Activated naive CD8-positive, alpha-beta T cell treated with anti-CD3 and anti-CD28 coated beads, Interleukin-2, amount 10 ng/mL, durations not matched to agents 7 days and 5 days (primary cell): ENCODE measurements at regions not wholly inside any gene's neighbourhood (a gene's known extent, or its start where the extent isn't known, plus 50 kb on each side); places are given as distances from the start of the nearest gene placed in this dataset.
"Not testable (repeated sequence)": the region's sequence is repeated elsewhere in the genome, so short reads cannot be mapped to it uniquely, and the experiment has no call there.

Experiments
- ATAC-seq: fragments of 150-1000 bp; cut with Tn5 transposase; one replicate; pipeline ENCODE4 v1.10.0; 2021; ENCODE audit warnings: low read depth, moderate library complexity
- POLR2A ChIA-PET: fragments of 350-600 bp; sonication (Branson Sonifier 250); formaldehyde crosslinking; loops from one replicate; lab custom pipeline; 2021; ENCODE audit warnings: antibody characterized with exemption; lab: Charles Lee
- DNase-seq: peaks from one replicate; pipeline ENCODE4 v3.0.0; 2021
- H3K27ac Mint-ChIP-seq: one replicate; pipeline ENCODE4 v1.8.0; 2022; ENCODE audit warnings: mild to moderate bottlenecking, mixed read lengths
- H3K27me3 Mint-ChIP-seq: one replicate; pipeline ENCODE4 v1.8.0; 2022; ENCODE audit warnings: mild to moderate bottlenecking, moderate library complexity, mixed read lengths
- H3K36me3 Mint-ChIP-seq: one replicate; pipeline ENCODE4 v1.8.0; 2021; ENCODE audit warnings: mild to moderate bottlenecking, mixed read lengths
- H3K4me1 Mint-ChIP-seq: one replicate; pipeline ENCODE4 v1.8.0; 2021; ENCODE audit warnings: mixed read lengths
- H3K4me3 Mint-ChIP-seq: one replicate; pipeline ENCODE4 v1.8.0; 2022; ENCODE audit warnings: mild to moderate bottlenecking, moderate library complexity, mixed read lengths
- H3K9me3 Mint-ChIP-seq: one replicate; pipeline ENCODE4 v1.8.0; 2021; ENCODE audit warnings: mixed read lengths

DNA sequence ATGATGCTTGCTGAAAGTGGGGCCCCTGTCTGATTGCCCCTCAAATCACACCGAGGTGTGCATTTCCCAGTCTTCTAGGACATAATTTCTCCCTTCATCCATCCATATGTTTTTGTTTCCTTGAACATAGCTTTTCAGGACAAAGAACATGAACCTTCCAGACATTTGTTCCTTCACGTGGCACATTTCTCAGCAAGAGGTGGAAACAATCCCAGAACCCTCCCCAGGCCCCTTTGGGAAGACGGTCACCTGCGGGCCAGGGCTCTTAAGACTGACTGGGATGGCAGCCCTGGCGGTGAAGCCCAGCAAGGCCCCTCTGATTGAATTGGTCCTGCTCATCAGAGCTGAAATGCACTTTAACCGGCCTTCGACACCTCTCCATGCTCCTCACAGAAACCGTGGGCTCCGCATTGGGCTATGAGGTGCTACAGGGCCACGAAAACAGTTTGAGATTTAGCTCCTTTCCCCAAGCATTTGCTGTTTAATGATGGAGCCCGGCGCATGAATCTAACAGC is 522.5 kb upstream of the DPP6 start:
- Mint-ChIP-seq H3K27ac (no peak overlapping the region), H3K4me3 (no peak overlapping the region), H3K9me3 (peaks cover 8% of the 10 kb centered on the region)

DNA sequence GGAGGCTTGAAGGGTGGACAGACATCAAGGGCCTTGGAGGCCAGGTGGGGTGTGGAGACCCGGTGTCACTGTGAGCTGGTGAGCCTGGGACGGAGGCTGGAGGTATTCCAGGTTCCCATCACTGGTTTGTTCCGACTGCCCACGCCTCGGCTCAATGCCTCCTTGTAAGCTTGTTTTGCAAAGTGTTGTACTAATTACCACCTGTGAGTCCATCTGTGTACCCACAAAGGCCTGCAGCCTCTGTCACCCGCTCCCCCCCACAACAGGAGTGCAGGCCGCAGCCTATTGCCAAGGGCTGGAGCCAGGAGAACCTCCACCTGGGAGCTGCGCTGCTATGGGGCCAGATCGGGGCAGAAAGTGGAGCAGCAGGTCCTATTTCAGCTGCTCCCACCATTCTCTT is 521.8 kb upstream of the DPP6 start:
- no peak for ATAC-seq
- DNase-seq: no peak
- Mint-ChIP-seq H3K9me3 (peaks cover 10% of the 10 kb centered on the region), H3K27ac (no peak overlapping the region), H3K27me3 (no peaks in the 10 kb centered on the region), H3K36me3 (no peaks in the 10 kb centered on the region), H3K4me1 (no peaks in the 10 kb centered on the region), H3K4me3 (no peak overlapping the region)
- POLR2A ChIA-PET: no interaction called here

More for the DNA sequence above, 522.5 kb upstream of the DPP6 start:
- no peaks in the 10 kb centered on the region for H3K27me3 Mint-ChIP-seq
- no peaks in the 10 kb centered on the region for H3K4me1 Mint-ChIP-seq
- ATAC-seq (no peak), DNase-seq (no peak)
- POLR2A ChIA-PET: no interaction called here
- H3K36me3 Mint-ChIP-seq: no peaks in the 10 kb centered on the region

DNA sequence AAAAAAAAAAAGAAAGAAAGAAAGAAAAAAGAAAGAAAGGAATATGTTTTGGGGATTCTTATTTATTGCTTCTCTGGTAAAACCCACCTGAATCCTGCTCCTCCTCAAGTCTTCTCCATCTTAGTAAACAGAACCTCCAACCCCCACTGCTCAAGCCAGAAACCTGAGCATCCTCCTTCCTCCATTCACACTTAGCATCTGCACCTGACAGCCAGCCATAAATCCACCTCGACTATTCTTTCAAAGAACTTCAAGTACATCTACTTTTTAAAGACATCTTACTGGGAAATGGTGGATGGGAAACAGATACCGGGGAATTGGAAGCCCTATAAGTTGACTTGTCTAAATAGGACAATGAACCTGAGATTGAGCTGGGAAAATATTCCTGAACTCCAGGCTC is 519.9 kb upstream of the DPP6 start:
- H3K36me3 Mint-ChIP-seq: no peaks in the 10 kb centered on the region
- ATAC-seq (no peak), DNase-seq (no peak)
- no peaks in the 10 kb centered on the region for H3K27me3 Mint-ChIP-seq
- POLR2A ChIA-PET: no interaction called here
- H3K4me1 Mint-ChIP-seq: no peaks in the 10 kb centered on the region
- H3K27ac Mint-ChIP-seq: no peak overlapping the region
- peaks cover 10% of the 10 kb centered on the region for H3K9me3 Mint-ChIP-seq
- no peak overlapping the region for H3K4me3 Mint-ChIP-seq

DNA sequence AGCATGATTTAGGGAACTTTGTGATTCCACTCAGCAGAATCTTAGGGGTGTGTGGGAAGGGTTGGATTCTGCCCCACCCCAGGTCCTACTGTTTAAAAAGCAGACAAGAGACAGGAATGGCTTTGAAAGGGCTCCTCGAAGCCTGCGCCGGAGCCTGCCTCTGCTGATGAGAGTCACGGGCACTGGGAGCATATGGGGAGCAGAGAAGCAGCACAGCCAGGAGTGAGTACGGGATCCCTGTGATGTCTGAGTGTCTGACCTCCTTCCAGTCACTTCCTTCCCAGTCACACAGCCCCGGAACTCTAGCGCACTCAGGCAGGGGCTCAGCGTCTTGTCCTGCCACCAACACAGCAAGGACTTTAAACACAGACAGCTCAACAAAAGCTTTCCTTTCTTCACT is 514.9 kb upstream of the DPP6 start:
- Mint-ChIP-seq H3K27ac (no peak overlapping the region), H3K4me1 (no peaks in the 10 kb centered on the region), H3K27me3 (no peaks in the 10 kb centered on the region), H3K36me3 (no peaks in the 10 kb centered on the region), H3K4me3 (no peak overlapping the region), H3K9me3 (peaks cover 5% of the 10 kb centered on the region)
- POLR2A ChIA-PET: no interaction called here
- ATAC-seq (no peak), DNase-seq (no peak)

DNA sequence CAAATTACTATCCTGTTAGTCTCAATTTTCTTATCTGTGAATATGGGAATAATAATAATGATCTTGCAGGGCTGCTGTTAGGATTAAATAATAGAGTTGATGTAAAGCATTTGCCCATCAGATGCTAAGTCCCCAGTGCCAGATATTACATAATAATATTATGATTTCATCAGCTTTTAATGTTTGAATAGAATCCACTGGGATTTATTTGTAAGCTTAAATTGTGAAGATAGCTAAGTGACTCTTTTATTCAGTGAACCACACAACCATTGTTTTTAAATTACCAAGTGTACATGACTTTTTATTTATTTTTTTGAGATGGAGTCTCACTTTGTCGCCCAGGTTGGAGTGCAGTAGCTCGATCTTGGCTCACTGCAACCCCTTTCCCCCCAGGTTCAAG is 510.3 kb upstream of the DPP6 start:
- POLR2A ChIA-PET: no interaction called here
- H3K27ac Mint-ChIP-seq: no peak overlapping the region
- no peak overlapping the region for H3K4me3 Mint-ChIP-seq
- H3K36me3 Mint-ChIP-seq: no peaks in the 10 kb centered on the region
- no peaks in the 10 kb centered on the region for H3K4me1 Mint-ChIP-seq
- DNase-seq (no peak), ATAC-seq (no peak)
- no peaks in the 10 kb centered on the region for H3K9me3 Mint-ChIP-seq
- no peaks in the 10 kb centered on the region for H3K27me3 Mint-ChIP-seq

DNA sequence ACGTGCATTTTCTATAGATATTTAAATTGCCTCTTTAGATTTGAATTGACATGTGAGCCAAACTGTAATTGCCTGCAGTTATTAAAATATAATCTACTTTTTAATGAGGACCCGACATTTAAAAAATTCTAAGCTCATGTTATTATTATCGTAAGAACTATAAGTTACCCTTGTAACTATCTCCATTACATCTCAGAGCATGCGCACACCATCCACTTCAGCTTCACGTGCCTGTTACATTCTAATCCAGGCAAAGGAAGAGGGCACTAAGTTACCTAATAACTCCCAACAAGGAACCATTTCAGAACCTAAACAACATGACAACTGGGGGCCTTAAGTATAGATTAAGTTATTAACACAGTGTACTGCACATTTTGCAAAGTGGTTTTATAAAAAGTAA is 509.0 kb upstream of the DPP6 start:
- Mint-ChIP-seq H3K27me3 (peaks cover 2% of the 10 kb centered on the region), H3K4me3 (no peak overlapping the region), H3K27ac (no peak overlapping the region), H3K36me3 (no peaks in the 10 kb centered on the region), H3K9me3 (no peaks in the 10 kb centered on the region), H3K4me1 (no peaks in the 10 kb centered on the region)
- ATAC-seq (no peak), DNase-seq (no peak)
- POLR2A ChIA-PET: interaction anchor here (0.6 kb wide), 1 partner anchor 203 kb away, joined by 3 read pairs; no protein-coding TSS in a partner anchor

- no peaks in the 10 kb centered on the region for H3K36me3 Mint-ChIP-seq
These were observed 502.0 kb upstream of the DPP6 start for GRCh38 chr7:153550173-153550572.

GRCh38 chr7:153564391-153564790 is 487.8 kb upstream of the DPP6 start:
- no peaks in the 10 kb centered on the region for H3K36me3 Mint-ChIP-seq
- POLR2A ChIA-PET: no interaction called here
- H3K9me3 Mint-ChIP-seq: peaks cover 12% of the 10 kb centered on the region
- H3K27ac Mint-ChIP-seq: no peak overlapping the region
- no peaks in the 10 kb centered on the region for H3K4me1 Mint-ChIP-seq
- ATAC-seq: no peak
- no peak overlapping the region for H3K4me3 Mint-ChIP-seq
- DNase-seq: no peak
- no peaks in the 10 kb centered on the region for H3K27me3 Mint-ChIP-seq

More at GRCh38 chr7:153550173-153550572, 502.0 kb upstream of the DPP6 start:
- Mint-ChIP-seq H3K4me1 (no peaks in the 10 kb centered on the region), H3K4me3 (no peak overlapping the region), H3K27me3 (peaks cover 2% of the 10 kb centered on the region), H3K9me3 (no peaks in the 10 kb centered on the region), H3K27ac (no peak overlapping the region)
- POLR2A ChIA-PET: no interaction called here
- ATAC-seq (no peak), DNase-seq (no peak)

DNA sequence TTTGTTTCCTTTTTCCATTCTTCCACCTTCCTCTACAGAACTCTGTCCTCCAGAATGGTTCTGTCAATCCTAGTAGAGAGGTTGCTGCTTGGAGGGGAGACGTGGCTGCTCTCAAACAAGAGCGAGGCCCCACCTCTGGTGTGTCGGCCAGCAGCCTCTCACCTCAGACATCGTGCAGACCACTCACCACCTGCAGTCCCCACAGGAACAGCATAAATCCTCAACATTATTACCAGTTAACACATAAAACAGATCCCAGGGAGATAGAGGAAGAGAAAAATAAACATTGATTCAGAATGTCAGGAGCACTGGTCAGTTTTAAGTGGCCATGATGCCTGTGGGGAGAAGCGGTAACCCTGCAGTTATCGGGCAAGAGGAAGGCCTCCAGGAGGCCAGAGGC is 485.9 kb upstream of the DPP6 start:
- no peaks in the 10 kb centered on the region for H3K36me3 Mint-ChIP-seq
- no peak overlapping the region for H3K27ac Mint-ChIP-seq
- H3K4me1 Mint-ChIP-seq: no peaks in the 10 kb centered on the region
- no peaks in the 10 kb centered on the region for H3K27me3 Mint-ChIP-seq
- ATAC-seq (no peak), DNase-seq (no peak)
- no peak overlapping the region for H3K4me3 Mint-ChIP-seq
- H3K9me3 Mint-ChIP-seq: peaks cover 20% of the 10 kb centered on the region
- POLR2A ChIA-PET: no interaction called here

- no peaks in the 10 kb centered on the region for H3K4me1 Mint-ChIP-seq
- H3K27me3 Mint-ChIP-seq: no peaks in the 10 kb centered on the region
- POLR2A ChIA-PET: no interaction called here
- DNase-seq (no peak), ATAC-seq (no peak)
- no peaks in the 10 kb centered on the region for H3K36me3 Mint-ChIP-seq
- H3K4me3 Mint-ChIP-seq: no peak overlapping the region
- no peak overlapping the region for H3K27ac Mint-ChIP-seq
- peaks cover 24% of the 10 kb centered on the region for H3K9me3 Mint-ChIP-seq
These were observed 484.8 kb upstream of the DPP6 start for GRCh38 chr7:153567426-153567825.

GRCh38 chr7:153569520-153569919 is 482.7 kb upstream of the DPP6 start:
- H3K4me1 Mint-ChIP-seq, H3K36me3 Mint-ChIP-seq, H3K27me3 Mint-ChIP-seq, H3K27ac Mint-ChIP-seq, H3K4me3 Mint-ChIP-seq, ATAC-seq, POLR2A ChIA-PET, DNase-seq: not testable (repeated sequence)
- H3K9me3 Mint-ChIP-seq: peaks cover 26% of the 10 kb centered on the region

DNA sequence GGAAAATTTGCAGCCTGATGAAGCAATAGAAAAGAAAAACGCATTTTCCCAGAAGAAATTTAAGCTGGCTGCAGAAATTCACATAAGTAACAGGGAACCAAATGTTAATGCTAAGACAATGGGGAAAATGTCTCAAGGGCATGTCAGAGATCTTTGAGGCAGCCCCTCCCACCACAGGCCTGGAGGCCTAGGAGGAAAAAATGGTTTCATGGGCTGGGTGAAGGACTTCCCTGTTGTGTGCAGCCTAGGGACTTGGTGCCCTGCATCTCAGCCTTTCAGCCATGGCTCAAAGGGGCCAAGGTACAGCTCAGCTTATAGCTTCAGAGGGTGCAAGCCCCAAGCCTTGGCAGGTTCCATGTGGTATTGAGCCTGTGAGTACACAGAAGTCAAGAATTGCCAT is 476.1 kb upstream of the DPP6 start:
- Mint-ChIP-seq H3K4me3 (no peak overlapping the region), H3K27me3 (no peaks in the 10 kb centered on the region), H3K27ac (no peak overlapping the region), H3K9me3 (peaks cover 21% of the 10 kb centered on the region), H3K4me1 (no peaks in the 10 kb centered on the region), H3K36me3 (no peaks in the 10 kb centered on the region)
- ATAC-seq (no peak), DNase-seq (no peak)
- POLR2A ChIA-PET: no interaction called here

- no peaks in the 10 kb centered on the region for H3K36me3 Mint-ChIP-seq
- H3K27me3 Mint-ChIP-seq: no peaks in the 10 kb centered on the region
- H3K27ac Mint-ChIP-seq: no peak overlapping the region
- ATAC-seq: no peak
- H3K9me3 Mint-ChIP-seq: peaks cover 17% of the 10 kb centered on the region
- DNase-seq: no peak
- POLR2A ChIA-PET: no interaction called here
- no peaks in the 10 kb centered on the region for H3K4me1 Mint-ChIP-seq
- no peak overlapping the region for H3K4me3 Mint-ChIP-seq
These were observed 470.8 kb upstream of the DPP6 start for GRCh38 chr7:153581419-153581818.

DNA sequence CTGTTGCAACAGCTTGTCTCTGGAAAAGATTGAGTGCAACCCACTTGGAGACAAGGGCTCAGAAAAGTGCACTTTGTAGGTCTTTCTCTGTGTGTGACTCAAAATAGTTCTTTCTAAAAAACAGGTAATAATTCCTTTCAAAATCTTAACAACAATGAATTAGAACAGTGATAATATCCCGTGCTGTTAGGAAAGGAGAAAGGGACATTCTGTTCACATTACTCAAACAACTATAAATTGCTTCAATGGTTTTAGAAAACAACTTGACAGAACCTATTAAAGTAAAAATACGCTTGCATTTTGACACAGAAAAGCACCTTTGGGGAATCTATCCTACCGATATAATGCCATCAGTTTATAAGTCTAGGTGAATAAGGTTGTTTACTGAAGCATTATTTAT is 468.1 kb upstream of the DPP6 start:
- Mint-ChIP-seq H3K9me3 (peaks cover 8% of the 10 kb centered on the region), H3K36me3 (no peaks in the 10 kb centered on the region), H3K4me1 (no peaks in the 10 kb centered on the region), H3K4me3 (no peak overlapping the region), H3K27me3 (no peaks in the 10 kb centered on the region), H3K27ac (no peak overlapping the region)
- no peak for ATAC-seq
- DNase-seq: no peak
- POLR2A ChIA-PET: no interaction called here

DNA sequence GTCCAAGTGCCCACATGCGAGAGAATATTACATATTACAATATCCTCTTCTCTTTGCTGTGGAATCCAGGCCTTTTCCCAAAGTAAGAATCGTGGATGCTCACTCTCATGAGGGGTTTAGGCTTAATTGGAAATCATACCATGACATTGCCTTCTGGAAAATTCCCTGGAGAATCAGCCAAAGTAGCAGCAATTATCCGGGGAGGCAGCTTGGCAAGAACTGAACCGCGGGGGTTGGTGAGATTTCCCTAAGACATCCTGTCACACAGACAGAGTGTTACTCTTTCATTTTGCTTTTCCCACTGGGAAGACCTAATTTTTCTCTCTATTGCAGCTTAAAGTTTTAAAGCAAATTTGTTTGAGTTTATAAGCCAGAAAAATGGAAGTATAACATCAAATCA is 463.6 kb upstream of the DPP6 start:
- peaks cover 8% of the 10 kb centered on the region for H3K9me3 Mint-ChIP-seq
- no peak overlapping the region for H3K27ac Mint-ChIP-seq
- no peaks in the 10 kb centered on the region for H3K36me3 Mint-ChIP-seq
- DNase-seq (no peak), ATAC-seq (no peak)
- no peak overlapping the region for H3K4me3 Mint-ChIP-seq
- H3K27me3 Mint-ChIP-seq: no peaks in the 10 kb centered on the region
- no peaks in the 10 kb centered on the region for H3K4me1 Mint-ChIP-seq
- POLR2A ChIA-PET: no interaction called here
